GM21515 (cell line): ENCODE measurements at regions not wholly inside any gene's neighbourhood (a gene's known extent, or its start where the extent isn't known, plus 50 kb on each side); places are given as distances from the start of the nearest gene placed in this dataset.
"Not testable (repeated sequence)": the region's sequence is repeated elsewhere in the genome, so short reads cannot be mapped to it uniquely, and the experiment has no call there.

Source experiments
- ATAC-seq: cut with Tn5 transposase; IDR thresholded peaks from one replicate; pipeline ENCODE4 v1.9.1; 2021; ENCODE audit not compliant: unreplicated experiment

GRCh38 chr5:17755406-17755805 lies 121.1 kb downstream of the TAF11L14 start:
- not testable (repeated sequence) for ATAC-seq

- no peak for ATAC-seq
Observed at GRCh38 chr5:17761326-17761725, 127.1 kb downstream of the TAF11L14 start.

- ATAC-seq, result no peak
Observed at GRCh38 chr5:17763301-17763700, 129.0 kb downstream of the TAF11L14 start.

GRCh38 chr5:17766031-17766430 lies 131.8 kb downstream of the TAF11L14 start:
- ATAC-seq, result no peak

- ATAC-seq, result no peak
Observed at GRCh38 chr5:17769277-17769676, 135.0 kb downstream of the TAF11L14 start.

GRCh38 chr5:17772232-17772631 lies 138.0 kb downstream of the TAF11L14 start:
- no peak for ATAC-seq

- no peak for ATAC-seq
Observed at GRCh38 chr5:17785774-17786173, 151.5 kb downstream of the TAF11L14 start.

- no peak for ATAC-seq
Observed at GRCh38 chr5:17788351-17788750, 154.1 kb downstream of the TAF11L14 start.

- ATAC-seq, result no peak
Observed at GRCh38 chr5:17794201-17794600, 159.9 kb downstream of the TAF11L14 start.

GRCh38 chr5:17794815-17795214 lies 160.6 kb downstream of the TAF11L14 start:
- no peak for ATAC-seq

- ATAC-seq, result no peak
Observed at GRCh38 chr5:17796142-17796541, 161.9 kb downstream of the TAF11L14 start.

GRCh38 chr5:17796757-17797396 lies 162.6 kb downstream of the TAF11L14 start:
- no peak for ATAC-seq

- no peak for ATAC-seq
Observed at GRCh38 chr5:17799521-17799920, 165.3 kb downstream of the TAF11L14 start.

- no peak for ATAC-seq
Observed at GRCh38 chr5:17801595-17801994, 167.3 kb downstream of the TAF11L14 start.

- ATAC-seq, result no peak
Observed at GRCh38 chr5:17802256-17802655, 168.0 kb downstream of the TAF11L14 start.

- no peak for ATAC-seq
Observed at GRCh38 chr5:17803971-17804370, 169.7 kb downstream of the TAF11L14 start.

GRCh38 chr5:17805227-17805825 lies 171.1 kb downstream of the TAF11L14 start:
- ATAC-seq, result no peak

GRCh38 chr5:17806818-17807468 lies 172.7 kb downstream of the TAF11L14 start:
- ATAC-seq, result no peak

GRCh38 chr5:17808566-17808965 lies 174.3 kb downstream of the TAF11L14 start:
- ATAC-seq, result no peak

- no peak for ATAC-seq
Observed at GRCh38 chr5:17810734-17811133, 176.5 kb downstream of the TAF11L14 start.

GRCh38 chr5:17813214-17813613 lies 179.0 kb downstream of the TAF11L14 start:
- ATAC-seq, result no peak

- ATAC-seq, result no peak
Observed at GRCh38 chr5:17816505-17816904, 182.2 kb downstream of the TAF11L14 start.
